ENCODE measurements at regions not wholly inside any gene's neighbourhood (a gene's known extent, or its start where the extent isn't known, plus 50 kb on each side); places are given as distances from the start of the nearest gene placed in this dataset.
"Not testable (repeated sequence)": the region's sequence is repeated elsewhere in the genome, so short reads cannot be mapped to it uniquely, and the experiment has no call there.

DNA sequence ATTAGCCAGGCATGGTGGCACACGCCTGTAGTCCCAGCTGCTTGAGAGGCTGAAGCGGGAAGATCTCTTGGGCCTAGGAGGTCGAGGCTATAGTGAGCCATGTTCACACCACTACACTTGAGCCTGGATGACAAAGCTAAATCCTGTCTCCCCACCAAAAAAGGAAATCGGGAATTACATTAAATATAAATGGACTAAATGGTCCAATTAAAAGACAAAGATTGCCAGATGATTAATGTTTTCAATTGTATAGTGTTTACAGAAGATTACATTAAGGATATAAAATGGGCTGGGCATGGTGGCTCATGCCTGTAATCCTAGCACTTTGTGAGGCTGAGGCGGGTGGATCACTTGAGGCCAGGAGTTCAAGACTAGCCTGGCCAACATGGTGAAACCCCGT is 179.1 kb downstream of the TOMM20 start:
- WGBS (ENCODE audit: insufficient coverage, low coverage, missing lambda C conversion rate) = 86% methylated on average over 6 of the region's 6 CpGs
- ATAC-seq; H3K4me3 ChIP-seq; H3K27ac ChIP-seq (ENCODE audit: extremely low read depth, low read depth, low read length); H3K27me3 ChIP-seq (ENCODE audit: control insufficient read depth in 2 of 2, insufficient read depth in 2 of 2, low read length in 2 of 2); intact Hi-C loops (cut with micrococcal nuclease); DNase-seq (ENCODE audit: extremely low read depth in 1 of 4, low spot score in 3 of 4); H3K4me1 ChIP-seq (replicated peaks in 1 of 2; ENCODE audit: control insufficient read depth in 2 of 2, insufficient read depth in 2 of 2, low read length in 2 of 2); H2AFZ ChIP-seq (ENCODE audit: low read depth, low read length); H4K20me1 ChIP-seq (replicated peaks; ENCODE audit: control insufficient read depth, insufficient read depth, low read length); FAIRE-seq; H3K4me2 ChIP-seq (ENCODE audit: insufficient read depth, low read length); BruUV-seq (replicated peaks); in situ Hi-C loops (cut with MboI); H3K9ac ChIP-seq (ENCODE audit: insufficient read depth in 1 of 2, low read depth in 2 of 2, low read length in 2 of 2); H3K36me3 ChIP-seq (ENCODE audit: control insufficient read depth, insufficient read depth, low read length); H3K9me3 ChIP-seq (replicated peaks; ENCODE audit: control insufficient read depth, insufficient read depth, low read depth, low read length); H3K79me2 ChIP-seq (ENCODE audit: control insufficient read depth, insufficient read depth, low read length); H3K9me1 ChIP-seq (ENCODE audit: control insufficient read depth, insufficient read depth, low read length): not testable (repeated sequence)
- CTCF ChIA-PET (ENCODE audit: low intra/inter-chr PET ratio) = interaction anchor here (0.6 kb wide), 1 partner anchor 108 kb away, joined by 4 read pairs; no protein-coding TSS in a partner anchor
- TF ChIP-seq CBX3 (IDR thresholded peaks at IDR 0.05; ENCODE audit: borderline replicate concordance in 1 of 2, low read length in 2 of 2) (0 out of 3 replicates have a peak, but pooled peaks of 1 of the 2 experiments have one; percentile 25), ZNF354B (CRISPR knock-in tag; IDR thresholded peaks at IDR 0.05) (peak; percentile 88), ZNF507 (tag; conservative IDR thresholded peaks at IDR 0.05) (peak; percentile 100), RBM25 (IDR thresholded peaks at IDR 0.05; ENCODE audit: low read depth, low read length, severe bottlenecking) (peak; percentile 57)
- POLR2A ChIA-PET = interaction anchor here (0.6 to 1.4 kb wide), 4 partner anchors 10 to 350 kb away, joined by 3 read pairs; no protein-coding TSS in a partner anchor

DNA sequence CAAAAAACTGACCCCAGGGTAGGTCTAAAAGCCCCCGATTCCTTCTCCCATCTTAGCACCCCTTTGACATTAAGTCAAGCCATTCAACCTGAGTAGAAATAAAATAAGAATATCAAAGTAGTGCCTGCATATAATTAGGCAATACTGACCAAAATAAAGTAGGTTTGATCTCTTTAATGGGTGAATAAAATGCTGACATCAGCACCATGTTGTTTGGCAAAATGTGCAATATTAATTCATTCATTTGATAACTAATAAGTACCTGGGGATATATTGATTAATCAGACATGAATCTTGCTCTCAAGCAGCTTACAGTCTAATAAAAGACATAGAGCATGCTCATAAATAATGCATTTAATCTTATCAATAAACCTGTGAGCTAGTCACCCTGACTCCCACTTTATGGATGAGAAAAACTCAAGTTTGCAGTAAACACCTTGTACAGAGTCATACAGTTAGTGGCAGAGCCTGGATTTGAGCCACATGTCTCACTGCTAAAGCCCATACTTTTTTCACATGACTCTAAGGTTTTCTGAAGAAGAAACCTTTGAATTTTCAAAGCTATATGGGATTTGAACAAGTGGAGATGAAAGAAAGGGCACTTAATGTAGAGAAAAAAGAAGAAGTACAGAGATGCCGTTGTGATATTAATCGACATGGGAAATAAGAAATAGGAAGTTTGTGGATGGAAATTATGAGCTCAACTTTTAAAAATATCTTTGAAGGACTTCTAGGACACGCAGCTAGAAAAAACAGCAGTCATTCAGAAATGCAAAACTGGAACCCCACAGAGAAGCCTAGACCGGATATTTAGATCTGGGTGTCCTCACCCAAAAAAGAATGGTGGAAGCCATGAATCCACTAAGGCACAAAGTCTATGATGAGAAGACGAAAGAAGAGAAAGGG is 183.9 kb downstream of the TOMM20 start:
- ATAC-seq = no peak
- H3K9me1 ChIP-seq (ENCODE audit: control insufficient read depth, insufficient read depth, low read length) = no peaks in the 10 kb centered on the region
- in situ Hi-C loops (cut with MboI) = no loop called here
- H3K4me2 ChIP-seq (ENCODE audit: insufficient read depth, low read length) = no peak overlapping the region
- POLR2A ChIA-PET = interaction anchor here (0.9 to 1.7 kb wide), 2 partner anchors 11 to 14 kb away, joined by 3 to 7 read pairs; no protein-coding TSS in a partner anchor
- FAIRE-seq = no peak
- intact Hi-C loops (cut with micrococcal nuclease) = no loop called here
- no peak overlapping the region for H3K27ac ChIP-seq (ENCODE audit: extremely low read depth, low read depth, low read length)
- H3K79me2 ChIP-seq (ENCODE audit: control insufficient read depth, insufficient read depth, low read length) = no peaks in the 10 kb centered on the region
- BruUV-seq (replicated peaks) = no TSS peak
- CTCF ChIA-PET (ENCODE audit: low intra/inter-chr PET ratio) = no interaction called here
- peaks cover 3% of the 10 kb centered on the region for H3K9me3 ChIP-seq (replicated peaks; ENCODE audit: control insufficient read depth, insufficient read depth, low read depth, low read length)
- WGBS (ENCODE audit: insufficient coverage, low coverage, missing lambda C conversion rate) = 43% methylated on average over 6 of the region's 6 CpGs
- H3K9ac ChIP-seq (ENCODE audit: insufficient read depth in 1 of 2, low read depth in 2 of 2, low read length in 2 of 2) = no peak overlapping the region
- DNase-seq (ENCODE audit: extremely low read depth in 1 of 4, low spot score in 3 of 4) = no peak
- H2AFZ ChIP-seq (ENCODE audit: low read depth, low read length) = peak overlapping the region; percentile 52
- H3K4me1 ChIP-seq (replicated peaks in 1 of 2; ENCODE audit: control insufficient read depth in 2 of 2, insufficient read depth in 2 of 2, low read length in 2 of 2) = no peaks in the 10 kb centered on the region
- H3K4me3 ChIP-seq = no peak overlapping the region
- H4K20me1 ChIP-seq (replicated peaks; ENCODE audit: control insufficient read depth, insufficient read depth, low read length) = no peaks in the 10 kb centered on the region
- H3K36me3 ChIP-seq (ENCODE audit: control insufficient read depth, insufficient read depth, low read length) = no peaks in the 10 kb centered on the region
- H3K27me3 ChIP-seq (ENCODE audit: control insufficient read depth in 2 of 2, insufficient read depth in 2 of 2, low read length in 2 of 2) = no peaks in the 10 kb centered on the region
- TF ChIP-seq ZNF707 (CRISPR knock-in tag; conservative IDR thresholded peaks at IDR 0.05) = no peak
- TF ChIP-seq JUND (IDR thresholded peaks at IDR 0.05; ENCODE audit: borderline replicate concordance, low read depth, low read length) = no peak
- 0 out of 3 replicates have a peak, but pooled peaks have one; percentile 20 for TF ChIP-seq JUND (tag; IDR thresholded peaks at IDR 0.05; ENCODE audit: borderline replicate concordance, low read depth, low read length)
- no peak for TF ChIP-seq TAF7 (tag; IDR thresholded peaks at IDR 0.05)
- TF ChIP-seq, protein P1, sequence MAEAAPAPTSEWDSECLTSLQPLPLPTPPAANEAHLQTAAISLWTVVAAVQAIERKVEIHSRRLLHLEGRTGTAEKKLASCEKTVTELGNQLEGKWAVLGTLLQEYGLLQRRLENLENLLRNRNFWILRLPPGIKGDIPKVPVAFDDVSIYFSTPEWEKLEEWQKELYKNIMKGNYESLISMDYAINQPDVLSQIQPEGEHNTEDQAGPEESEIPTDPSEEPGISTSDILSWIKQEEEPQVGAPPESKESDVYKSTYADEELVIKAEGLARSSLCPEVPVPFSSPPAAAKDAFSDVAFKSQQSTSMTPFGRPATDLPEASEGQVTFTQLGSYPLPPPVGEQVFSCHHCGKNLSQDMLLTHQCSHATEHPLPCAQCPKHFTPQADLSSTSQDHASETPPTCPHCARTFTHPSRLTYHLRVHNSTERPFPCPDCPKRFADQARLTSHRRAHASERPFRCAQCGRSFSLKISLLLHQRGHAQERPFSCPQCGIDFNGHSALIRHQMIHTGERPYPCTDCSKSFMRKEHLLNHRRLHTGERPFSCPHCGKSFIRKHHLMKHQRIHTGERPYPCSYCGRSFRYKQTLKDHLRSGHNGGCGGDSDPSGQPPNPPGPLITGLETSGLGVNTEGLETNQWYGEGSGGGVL (CRISPR knock-in tag; IDR thresholded peaks at IDR 0.05) = no peak
- TF ChIP-seq EHMT2 (IDR thresholded peaks at IDR 0.05) = 0 out of 2 replicates have a peak, but pooled peaks have one; percentile 40
- no peak for TF ChIP-seq MIER1 (IDR thresholded peaks at IDR 0.05; ENCODE audit: low read depth)
- TF ChIP-seq MAFF (IDR thresholded peaks at IDR 0.05; ENCODE audit: low read length) = peak; percentile 96
- peak; percentile 82 for TF ChIP-seq MAFG (tag; conservative IDR thresholded peaks at IDR 0.05)
- TF ChIP-seq ZNF316 (IDR thresholded peaks at IDR 0.05) = peak; percentile 93
- TF ChIP-seq SRSF3 (IDR thresholded peaks at IDR 0.05; ENCODE audit: insufficient read depth, low read length) = no peak

Measured in K562 (cell line).